Lower lobe of right lung (tissue), 2 donors: ENCODE measurements at regions not wholly inside any gene's neighbourhood (a gene's known extent, or its start where the extent isn't known, plus 50 kb on each side); places are given as distances from the start of the nearest gene placed in this dataset.

ENCODE experiments used
- ATAC-seq, 2 donors: fragments of 200-7000 bp; cut with Tn5 transposase; one replicate each; pipeline ENCODE4 v1.9.1; 2020 to 2022; ENCODE audit warnings: mild to moderate bottlenecking in 2 of 2, moderate library complexity in 2 of 2
- DNase-seq: peaks from one replicate; pipeline ENCODE4 v3.0.0-alpha.2; 2020
- H3K27ac ChIP-seq: fragments of 200-600 bp; one replicate; pipeline ENCODE4 v1.8.0; 2022
- H3K27me3 ChIP-seq: fragments of 200-600 bp; one replicate; pipeline ENCODE4 v1.8.0; 2022; ENCODE audit warnings: low read depth
- H3K36me3 ChIP-seq: fragments of 200-600 bp; one replicate; pipeline ENCODE4 v1.8.0; 2022; ENCODE audit warnings: mild to moderate bottlenecking
- H3K4me1 ChIP-seq: fragments of 200-600 bp; one replicate; pipeline ENCODE4 v1.8.0; 2022
- H3K4me3 ChIP-seq: fragments of 200-600 bp; one replicate; pipeline ENCODE4 v1.8.0; 2022; ENCODE audit warnings: mild to moderate bottlenecking
- H3K9me3 ChIP-seq: fragments of 200-600 bp; one replicate; pipeline ENCODE4 v1.8.0; 2022
- intact Hi-C: fragments of 100-400 bp; cut with DNase I; formaldehyde crosslinking; loops from one replicate; pipeline ENCODE4 v1.11.0; 2022
- TF ChIP-seq, protein P1 (sequence below): fragments of 200-600 bp; IDR thresholded peaks from one replicate; pipeline ENCODE4 v1.8.0; 2022; ENCODE audit warnings: antibody characterized with exemption, mild to moderate bottlenecking
- donor health status: DM: no; HTN: yes; CAD: no; lungs with severe emphysema.

DNA sequence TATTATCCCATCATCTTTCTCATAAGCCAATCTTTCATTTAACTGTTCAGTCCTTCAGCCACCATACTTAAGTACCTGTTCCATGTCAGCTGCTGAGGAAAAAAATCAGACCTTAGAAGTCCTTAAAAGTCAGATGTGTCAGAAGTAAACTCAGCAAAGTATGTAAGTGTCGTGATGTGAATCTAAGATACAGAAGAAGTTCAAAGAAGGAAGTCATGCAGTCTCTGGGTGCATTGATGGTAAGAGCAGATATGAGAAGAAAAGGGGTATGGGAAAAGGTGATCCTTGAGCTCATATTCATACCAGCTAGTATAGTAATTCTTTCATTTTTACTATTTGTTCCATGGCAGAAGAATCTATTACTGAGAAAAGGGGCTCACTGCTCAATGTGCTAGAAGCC lies 259.4 kb upstream of the CD180 start:
- no peaks in the 10 kb centered on the region for H3K4me1 ChIP-seq
- no peaks in the 10 kb centered on the region for H3K36me3 ChIP-seq
- H3K4me3 ChIP-seq: no peak overlapping the region
- intact Hi-C loops: no loop called here
- no peak overlapping the region for H3K27ac ChIP-seq
- ATAC-seq (no peak), DNase-seq (no peak)
- no peaks in the 10 kb centered on the region for H3K9me3 ChIP-seq
- no peaks in the 10 kb centered on the region for H3K27me3 ChIP-seq
- TF ChIP-seq, protein P1, sequence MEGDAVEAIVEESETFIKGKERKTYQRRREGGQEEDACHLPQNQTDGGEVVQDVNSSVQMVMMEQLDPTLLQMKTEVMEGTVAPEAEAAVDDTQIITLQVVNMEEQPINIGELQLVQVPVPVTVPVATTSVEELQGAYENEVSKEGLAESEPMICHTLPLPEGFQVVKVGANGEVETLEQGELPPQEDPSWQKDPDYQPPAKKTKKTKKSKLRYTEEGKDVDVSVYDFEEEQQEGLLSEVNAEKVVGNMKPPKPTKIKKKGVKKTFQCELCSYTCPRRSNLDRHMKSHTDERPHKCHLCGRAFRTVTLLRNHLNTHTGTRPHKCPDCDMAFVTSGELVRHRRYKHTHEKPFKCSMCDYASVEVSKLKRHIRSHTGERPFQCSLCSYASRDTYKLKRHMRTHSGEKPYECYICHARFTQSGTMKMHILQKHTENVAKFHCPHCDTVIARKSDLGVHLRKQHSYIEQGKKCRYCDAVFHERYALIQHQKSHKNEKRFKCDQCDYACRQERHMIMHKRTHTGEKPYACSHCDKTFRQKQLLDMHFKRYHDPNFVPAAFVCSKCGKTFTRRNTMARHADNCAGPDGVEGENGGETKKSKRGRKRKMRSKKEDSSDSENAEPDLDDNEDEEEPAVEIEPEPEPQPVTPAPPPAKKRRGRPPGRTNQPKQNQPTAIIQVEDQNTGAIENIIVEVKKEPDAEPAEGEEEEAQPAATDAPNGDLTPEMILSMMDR: no peak

DNA sequence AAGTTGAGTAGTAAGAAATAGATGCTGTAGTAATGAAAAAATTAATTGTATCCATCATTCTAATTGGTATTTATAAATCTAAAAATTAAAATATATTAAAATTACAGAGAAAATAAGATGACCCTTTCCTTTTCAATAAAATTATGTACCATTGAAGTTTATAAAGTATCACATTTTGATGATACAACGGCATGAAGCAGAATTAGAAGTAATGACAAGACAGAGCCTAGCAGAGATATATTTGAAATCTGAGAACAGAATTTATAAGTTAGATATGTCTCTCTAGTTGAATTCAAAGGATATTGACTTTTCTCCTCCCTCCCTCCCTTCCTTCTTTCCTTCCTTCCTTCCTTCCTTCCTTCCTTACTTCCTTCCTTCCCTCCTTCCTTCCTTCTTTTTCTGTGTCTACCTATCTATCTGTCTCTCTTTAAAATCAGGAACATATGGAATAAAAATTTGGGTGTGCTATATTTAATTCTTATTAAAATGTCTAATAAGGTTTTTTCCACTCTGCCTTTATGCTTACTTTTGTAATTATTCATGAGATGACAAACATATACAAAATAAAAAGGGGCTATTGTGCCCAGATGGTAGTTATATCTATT lies 258.5 kb upstream of the CD180 start:
- no peaks in the 10 kb centered on the region for H3K9me3 ChIP-seq
- no peaks in the 10 kb centered on the region for H3K4me1 ChIP-seq
- H3K27ac ChIP-seq: no peak overlapping the region
- ATAC-seq (no peak), DNase-seq (no peak)
- TF ChIP-seq, protein P1: no peak
- intact Hi-C loops: no loop called here
- H3K27me3 ChIP-seq: no peaks in the 10 kb centered on the region
- H3K4me3 ChIP-seq: no peak overlapping the region
- H3K36me3 ChIP-seq: no peaks in the 10 kb centered on the region

DNA sequence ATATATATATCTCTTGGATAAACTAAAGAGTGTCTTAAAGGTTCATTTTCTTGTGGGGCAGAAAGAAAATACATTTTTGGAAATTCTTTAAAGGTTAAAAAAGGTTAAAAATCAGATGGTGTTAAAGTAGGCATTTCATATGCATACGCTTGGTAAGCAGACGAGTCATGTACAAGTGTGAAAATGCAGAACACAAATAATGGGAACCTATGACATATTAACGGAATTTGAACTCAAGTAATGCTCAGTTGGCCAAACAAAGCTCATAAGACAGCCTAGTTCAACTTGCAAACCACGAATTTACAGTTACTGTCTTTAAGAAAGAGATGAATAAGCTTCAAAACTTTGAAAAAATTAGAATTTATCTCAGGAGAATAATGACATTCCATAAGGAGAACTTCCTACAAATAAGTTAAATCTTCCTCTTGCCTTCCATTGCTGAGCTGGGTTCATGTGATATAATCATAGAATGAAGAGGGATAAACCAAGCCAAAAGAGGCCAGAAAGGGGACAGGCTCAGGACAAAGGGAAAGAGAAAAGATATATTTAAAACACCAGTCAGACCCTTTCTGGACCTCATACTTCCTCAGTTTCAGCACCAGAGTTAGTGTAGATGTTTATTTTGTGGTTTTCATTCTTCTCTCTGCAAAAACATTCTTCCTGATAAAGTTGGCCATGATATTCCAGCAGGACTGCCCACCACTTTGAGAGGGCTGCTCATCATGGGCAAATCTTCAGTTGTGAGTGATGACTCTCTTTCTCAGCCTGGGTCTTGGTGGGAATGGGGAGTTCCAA lies 256.7 kb upstream of the CD180 start:
- intact Hi-C loops: no loop called here
- Histone ChIP-seq H3K36me3 (no peaks in the 10 kb centered on the region), H3K4me3 (no peak overlapping the region), H3K9me3 (no peaks in the 10 kb centered on the region), H3K27me3 (no peaks in the 10 kb centered on the region), H3K4me1 (no peaks in the 10 kb centered on the region), H3K27ac (no peak overlapping the region)
- no peak for ATAC-seq
- no peak for DNase-seq
- TF ChIP-seq, protein P1: no peak

- intact Hi-C loops: no loop called here
- Histone ChIP-seq H3K27me3 (no peaks in the 10 kb centered on the region), H3K27ac (no peak overlapping the region)
These were observed 255.2 kb upstream of the CD180 start for GRCh38 chr5:67451640-67452279.

GRCh38 chr5:67447732-67448131 lies 251.1 kb upstream of the CD180 start:
- no peaks in the 10 kb centered on the region for H3K36me3 ChIP-seq
- no peak overlapping the region for H3K4me3 ChIP-seq
- intact Hi-C loops: no loop called here
- ATAC-seq (no peak), DNase-seq (no peak)
- H3K27me3 ChIP-seq: no peaks in the 10 kb centered on the region
- TF ChIP-seq, protein P1: no peak
- no peak overlapping the region for H3K27ac ChIP-seq
- H3K9me3 ChIP-seq: peaks cover 6% of the 10 kb centered on the region
- H3K4me1 ChIP-seq: no peaks in the 10 kb centered on the region

More at GRCh38 chr5:67451640-67452279, 255.2 kb upstream of the CD180 start:
- no peak overlapping the region for H3K4me3 ChIP-seq
- TF ChIP-seq, protein P1: no peak
- no peak for ATAC-seq
- H3K4me1 ChIP-seq: no peaks in the 10 kb centered on the region
- H3K9me3 ChIP-seq: no peaks in the 10 kb centered on the region
- no peak for DNase-seq
- no peaks in the 10 kb centered on the region for H3K36me3 ChIP-seq
